ENCODE measurements at regions not wholly inside any gene's neighbourhood (a gene's known extent, or its start where the extent isn't known, plus 50 kb on each side); places are given as distances from the start of the nearest gene placed in this dataset.

DNA sequence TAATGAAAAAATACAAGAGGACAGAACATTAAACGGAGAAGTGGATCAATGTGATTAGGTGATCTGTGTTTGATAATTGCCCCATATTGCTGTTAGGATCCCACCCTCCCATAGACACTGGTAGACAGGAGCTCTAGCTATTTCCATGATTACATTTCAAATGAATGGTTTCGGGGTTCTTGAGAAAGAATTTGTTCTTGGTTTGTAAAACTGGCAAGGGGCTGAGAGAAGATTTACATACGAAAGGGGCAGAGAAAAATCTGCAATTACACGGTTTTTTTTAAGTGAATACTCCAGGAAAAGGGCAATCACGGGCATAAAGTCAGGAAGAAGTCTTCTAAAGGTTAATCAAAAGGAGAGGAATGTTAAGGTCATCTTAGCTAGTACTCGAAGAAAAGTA, 2125.7 kb upstream of the PCDH20 start:
- Histone ChIP-seq H3K36me3 (ENCODE audit: control insufficient read depth in 2 of 2, insufficient read depth in 2 of 2, low read length in 1 of 2) (no peaks in the 10 kb centered on the region), H3K4me3 (no peak overlapping the region), H3K27me3 (replicated peaks in 1 of 2; ENCODE audit: control insufficient read depth in 2 of 2, insufficient read depth in 2 of 2, low read length in 1 of 2) (no peaks in the 10 kb centered on the region), H2AFZ (ENCODE audit: control insufficient read depth, low read depth, low read length) (no peak overlapping the region), H3K79me2 (ENCODE audit: control insufficient read depth, insufficient read depth, low read length) (no peaks in the 10 kb centered on the region), H3K4me2 (ENCODE audit: control insufficient read depth, insufficient read depth) (no peak overlapping the region), H3K27ac (ENCODE audit: control insufficient read depth, insufficient read depth) (no peak overlapping the region), H3K9me3 (replicated peaks; ENCODE audit: control insufficient read depth, insufficient read depth, low read length) (no peaks in the 10 kb centered on the region), H4K20me1 (ENCODE audit: control insufficient read depth, insufficient read depth) (no peaks in the 10 kb centered on the region), H3K4me1 (ENCODE audit: control insufficient read depth, insufficient read depth, low read length) (no peaks in the 10 kb centered on the region), H3K9ac (ENCODE audit: control insufficient read depth, insufficient read depth, low read length) (no peak overlapping the region)
- in situ Hi-C loops (cut with MboI), result no loop called here
- intact Hi-C loops (cut with micrococcal nuclease; ENCODE audit: unreplicated experiment), result no loop called here
- RAD21 ChIA-PET (ENCODE audit: unreplicated experiment), result no interaction called here
- 3% methylated on average over 6 of the region's 6 CpGs for WGBS (ENCODE audit: insufficient coverage, insufficient replicate concordance, low lambda C conversion rate, missing lambda C conversion rate)
- SMC1A ChIA-PET (ENCODE audit: uncharacterized antibody, unreplicated experiment), result interaction anchor here (0.7 kb wide), 1 partner anchor 77 kb away, joined by 3 read pairs; no protein-coding TSS in a partner anchor
- POLR2A ChIA-PET, result no interaction called here
- ATAC-seq (no peak), DNase-seq (ENCODE audit: low read depth, low spot score) (no peak), FAIRE-seq (no peak)
- CTCF ChIA-PET, result no interaction called here
- TF ChIP-seq FOS (IDR thresholded peaks at IDR 0.05; ENCODE audit: borderline replicate concordance, extremely low read depth, insufficient read length) (no peak), MTA3 (IDR thresholded peaks at IDR 0.05; ENCODE audit: borderline replicate concordance, low read length) (no peak), ZSCAN29 (IDR thresholded peaks at IDR 0.05) (no peak), ZNF24 (IDR thresholded peaks at IDR 0.05) (no peak), NFXL1 (IDR thresholded peaks at IDR 0.05; ENCODE audit: borderline replicate concordance) (no peak), GABPA (IDR thresholded peaks at IDR 0.05; ENCODE audit: low read depth) (no peak), NFIC (IDR thresholded peaks at IDR 0.05; ENCODE audit: low read depth, low read length) (no peak), RB1 (IDR thresholded peaks at IDR 0.05; ENCODE audit: borderline replicate concordance) (no peak), ATF7 (IDR thresholded peaks at IDR 0.05; ENCODE audit: low read depth) (no peak), SMAD5 (IDR thresholded peaks at IDR 0.05; ENCODE audit: low read depth) (no peak)
- TF ChIP-seq, protein P1, sequence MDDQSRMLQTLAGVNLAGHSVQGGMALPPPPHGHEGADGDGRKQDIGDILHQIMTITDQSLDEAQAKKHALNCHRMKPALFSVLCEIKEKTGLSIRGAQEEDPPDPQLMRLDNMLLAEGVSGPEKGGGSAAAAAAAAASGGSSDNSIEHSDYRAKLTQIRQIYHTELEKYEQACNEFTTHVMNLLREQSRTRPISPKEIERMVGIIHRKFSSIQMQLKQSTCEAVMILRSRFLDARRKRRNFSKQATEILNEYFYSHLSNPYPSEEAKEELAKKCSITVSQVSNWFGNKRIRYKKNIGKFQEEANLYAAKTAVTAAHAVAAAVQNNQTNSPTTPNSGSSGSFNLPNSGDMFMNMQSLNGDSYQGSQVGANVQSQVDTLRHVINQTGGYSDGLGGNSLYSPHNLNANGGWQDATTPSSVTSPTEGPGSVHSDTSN (IDR thresholded peaks at IDR 0.05; ENCODE audit: insufficient replicate concordance, low read depth, low read length), result no peak
- TF ChIP-seq, protein P2, sequence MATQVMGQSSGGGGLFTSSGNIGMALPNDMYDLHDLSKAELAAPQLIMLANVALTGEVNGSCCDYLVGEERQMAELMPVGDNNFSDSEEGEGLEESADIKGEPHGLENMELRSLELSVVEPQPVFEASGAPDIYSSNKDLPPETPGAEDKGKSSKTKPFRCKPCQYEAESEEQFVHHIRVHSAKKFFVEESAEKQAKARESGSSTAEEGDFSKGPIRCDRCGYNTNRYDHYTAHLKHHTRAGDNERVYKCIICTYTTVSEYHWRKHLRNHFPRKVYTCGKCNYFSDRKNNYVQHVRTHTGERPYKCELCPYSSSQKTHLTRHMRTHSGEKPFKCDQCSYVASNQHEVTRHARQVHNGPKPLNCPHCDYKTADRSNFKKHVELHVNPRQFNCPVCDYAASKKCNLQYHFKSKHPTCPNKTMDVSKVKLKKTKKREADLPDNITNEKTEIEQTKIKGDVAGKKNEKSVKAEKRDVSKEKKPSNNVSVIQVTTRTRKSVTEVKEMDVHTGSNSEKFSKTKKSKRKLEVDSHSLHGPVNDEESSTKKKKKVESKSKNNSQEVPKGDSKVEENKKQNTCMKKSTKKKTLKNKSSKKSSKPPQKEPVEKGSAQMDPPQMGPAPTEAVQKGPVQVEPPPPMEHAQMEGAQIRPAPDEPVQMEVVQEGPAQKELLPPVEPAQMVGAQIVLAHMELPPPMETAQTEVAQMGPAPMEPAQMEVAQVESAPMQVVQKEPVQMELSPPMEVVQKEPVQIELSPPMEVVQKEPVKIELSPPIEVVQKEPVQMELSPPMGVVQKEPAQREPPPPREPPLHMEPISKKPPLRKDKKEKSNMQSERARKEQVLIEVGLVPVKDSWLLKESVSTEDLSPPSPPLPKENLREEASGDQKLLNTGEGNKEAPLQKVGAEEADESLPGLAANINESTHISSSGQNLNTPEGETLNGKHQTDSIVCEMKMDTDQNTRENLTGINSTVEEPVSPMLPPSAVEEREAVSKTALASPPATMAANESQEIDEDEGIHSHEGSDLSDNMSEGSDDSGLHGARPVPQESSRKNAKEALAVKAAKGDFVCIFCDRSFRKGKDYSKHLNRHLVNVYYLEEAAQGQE (IDR thresholded peaks at IDR 0.05; ENCODE audit: low read depth, low read length), result no peak
- no TSS peak for BruUV-seq (replicated peaks)
